H9 (cell line): ENCODE measurements at regions not wholly inside any gene's neighbourhood (a gene's known extent, or its start where the extent isn't known, plus 50 kb on each side); places are given as distances from the start of the nearest gene placed in this dataset.

Experiments
- DNase-seq: peaks from one replicate; pipeline ENCODE4 v3.0.0-alpha.2; 2017
- H2AFZ ChIP-seq: one replicate; pipeline ENCODE4 v1.6.1; 2013; ENCODE audit warnings: mild to moderate bottlenecking, low read length, control low read depth, moderate library complexity
- H2AK5ac ChIP-seq: 2 replicates; pipeline ENCODE4 v1.6.1; 2013; ENCODE audit warnings: low read length, control low read depth, mixed read lengths; ENCODE audit not compliant: insufficient read length
- H2BK120ac ChIP-seq: one replicate; pipeline ENCODE4 v1.6.1; 2013; ENCODE audit warnings: low read depth, mild to moderate bottlenecking, low read length, control low read depth, inconsistent platforms; ENCODE audit not compliant: poor library complexity, severe bottlenecking
- H2BK12ac ChIP-seq: 2 replicates; pipeline ENCODE4 v1.6.1; 2013; ENCODE audit warnings: low read length, control low read depth, mixed read lengths, low read depth; ENCODE audit not compliant: insufficient read length
- H2BK15ac ChIP-seq: 2 replicates; pipeline ENCODE4 v1.6.1; 2013; ENCODE audit warnings: low read depth, low read length, control low read depth
- H2BK20ac ChIP-seq: one replicate; pipeline ENCODE4 v1.6.1; 2013; ENCODE audit warnings: low read depth, mild to moderate bottlenecking, low read length, control low read depth, inconsistent platforms; ENCODE audit not compliant: poor library complexity, severe bottlenecking
- H2BK5ac ChIP-seq: 2 replicates; pipeline ENCODE4 v1.6.1; 2013; ENCODE audit warnings: low read length, control low read depth, mixed read lengths; ENCODE audit not compliant: insufficient read length
- H3K14ac ChIP-seq: 2 replicates; pipeline ENCODE4 v1.6.1; 2013; ENCODE audit warnings: low read length, control low read depth; ENCODE audit not compliant: insufficient read depth
- H3K18ac ChIP-seq: 2 replicates; pipeline ENCODE4 v1.6.1; 2013; ENCODE audit warnings: low read depth, mild to moderate bottlenecking, mixed read lengths, low read length, control low read depth; ENCODE audit not compliant: insufficient read length
- H3K23ac ChIP-seq: 2 replicates; pipeline ENCODE4 v1.6.1; 2013; ENCODE audit warnings: low read length, control low read depth, mixed read lengths, low read depth; ENCODE audit not compliant: insufficient read length
- H3K23me2 ChIP-seq: 2 replicates; pipeline ENCODE4 v1.6.1; 2013; ENCODE audit warnings: low read depth, mild to moderate bottlenecking, mixed read lengths, low read length, control low read depth; ENCODE audit not compliant: insufficient read length, poor library complexity, severe bottlenecking
- H3K27ac ChIP-seq: 2 replicates; pipeline ENCODE4 v1.5.1; 2013; ENCODE audit warnings: low read length, control low read depth, mixed read lengths, low read depth; ENCODE audit not compliant: insufficient read length
- H3K27me3 ChIP-seq: 2 replicates; pipeline ENCODE4 v1.6.1; 2013; ENCODE audit warnings: low read length, control low read depth, inconsistent platforms; ENCODE audit not compliant: insufficient read depth
- H3K4ac ChIP-seq: 2 replicates; pipeline ENCODE4 v1.6.1; 2013; ENCODE audit warnings: low read depth, mild to moderate bottlenecking, control low read depth, inconsistent platforms, low read length, moderate library complexity
- H3K4me1 ChIP-seq: 2 replicates; pipeline ENCODE4 v1.6.1; 2013; ENCODE audit warnings: low read length, control low read depth, inconsistent platforms; ENCODE audit not compliant: insufficient read depth
- H3K4me2 ChIP-seq: 2 replicates; pipeline ENCODE4 v1.6.1; 2013; ENCODE audit warnings: low read length, control low read depth, mixed read lengths; ENCODE audit not compliant: insufficient read length, insufficient read depth
- H3K56ac ChIP-seq: 2 replicates; pipeline ENCODE4 v1.6.1; 2013; ENCODE audit warnings: low read depth, mild to moderate bottlenecking, mixed read lengths, low read length, control low read depth; ENCODE audit not compliant: insufficient read length
- H3K79me1 ChIP-seq: 2 replicates; pipeline ENCODE4 v1.6.1; 2013; ENCODE audit warnings: low read depth, mild to moderate bottlenecking, moderate library complexity, low read length, control low read depth, inconsistent platforms; ENCODE audit not compliant: insufficient read depth, poor library complexity, severe bottlenecking
- H3K79me2 ChIP-seq: 2 replicates; pipeline ENCODE4 v1.6.1; 2013; ENCODE audit warnings: low read length, control low read depth, inconsistent platforms; ENCODE audit not compliant: insufficient read depth
- H3K9ac ChIP-seq: 2 replicates; pipeline ENCODE4 v1.6.1; 2013; ENCODE audit warnings: low read length, control low read depth, mixed read lengths; ENCODE audit not compliant: insufficient read length; ENCODE audit errors: extremely low read depth
- H3K9me3 ChIP-seq: one replicate; pipeline ENCODE4 v1.6.1; 2013; ENCODE audit warnings: low read depth, low read length, inconsistent platforms; ENCODE audit not compliant: control insufficient read depth
- H3T11ph ChIP-seq: one replicate; pipeline ENCODE4 v1.6.1; 2013; ENCODE audit warnings: mild to moderate bottlenecking, low read length, control low read depth, inconsistent platforms
- H4K20me1 ChIP-seq: one replicate; pipeline ENCODE4 v1.6.1; 2013; ENCODE audit not compliant: control insufficient read depth, insufficient read length, insufficient read depth
- H4K5ac ChIP-seq: 2 replicates; pipeline ENCODE4 v1.6.1; 2013; ENCODE audit warnings: low read depth, mild to moderate bottlenecking, mixed read lengths, low read length, control low read depth; ENCODE audit not compliant: insufficient read length
- H4K8ac ChIP-seq: replicated peaks from 2 replicates; pipeline ENCODE4 v1.6.1; 2013; ENCODE audit warnings: low read length, control low read depth, mixed read lengths, low read depth; ENCODE audit not compliant: insufficient read length
- H4K91ac ChIP-seq: 2 replicates; pipeline ENCODE4 v1.6.1; 2013; ENCODE audit warnings: low read depth, mild to moderate bottlenecking, moderate library complexity, mixed read lengths, low read length, control low read depth; ENCODE audit not compliant: insufficient read length
- H3K27ac Mint-ChIP-seq, 3 experiments: 2 replicates in 2 of 3; 3 replicates in 1 of 3; pipeline ENCODE4 v1.8.0; 2020 to 2021; ENCODE audit warnings: mixed read lengths in 3 of 3, mild to moderate bottlenecking in 1 of 3, moderate library complexity in 1 of 3
- H3K27me3 Mint-ChIP-seq: 2 replicates; pipeline ENCODE4 v1.8.0; 2021; ENCODE audit warnings: low read depth, mild to moderate bottlenecking, moderate library complexity, mixed read lengths
- H3K36me3 Mint-ChIP-seq, 3 experiments: 2 replicates in 2 of 3; 3 replicates in 1 of 3; pipeline ENCODE4 v1.8.0; 2020 to 2021; ENCODE audit warnings: low read depth in 3 of 3, mixed read lengths in 3 of 3; ENCODE audit not compliant: insufficient read depth in 1 of 3
- H3K4me1 Mint-ChIP-seq, 2 experiments: 2 replicates each; pipeline ENCODE4 v1.8.0; 2020; ENCODE audit warnings: mixed read lengths in 2 of 2
- H3K4me3 Mint-ChIP-seq, 2 experiments: 2 replicates in 1 of 2; 3 replicates in 1 of 2; pipeline ENCODE4 v1.8.0; 2020 to 2021; ENCODE audit warnings: mild to moderate bottlenecking in 2 of 2, mixed read lengths in 2 of 2, moderate library complexity in 1 of 2
- H3K9me3 Mint-ChIP-seq, 2 experiments: 2 replicates in 1 of 2; 3 replicates in 1 of 2; pipeline ENCODE4 v1.8.0; 2020; ENCODE audit warnings: mild to moderate bottlenecking in 2 of 2, mixed read lengths in 2 of 2, moderate library complexity in 1 of 2
- WGBS: extraction: QIAGEN DNeasy Blood & Tissue Kit; methylation state at CpG from one replicate; pipeline ENCODE4 v1.1.7; 2013; ENCODE audit warnings: missing lambda C conversion rate, low lambda C conversion rate, mixed read lengths; ENCODE audit not compliant: insufficient read length; ENCODE audit errors: extremely low coverage; 5-methylcytosine and 5-hydroxymethylcytosine counted together
- TF ChIP-seq, protein P1 (sequence below): fragments of 200-600 bp; sonication (generic); conservative IDR thresholded peaks from 3 replicates; pipeline ENCODE4 v1.8.0; 2021; ENCODE audit warnings: antibody characterized with exemption, mild to moderate bottlenecking

DNA sequence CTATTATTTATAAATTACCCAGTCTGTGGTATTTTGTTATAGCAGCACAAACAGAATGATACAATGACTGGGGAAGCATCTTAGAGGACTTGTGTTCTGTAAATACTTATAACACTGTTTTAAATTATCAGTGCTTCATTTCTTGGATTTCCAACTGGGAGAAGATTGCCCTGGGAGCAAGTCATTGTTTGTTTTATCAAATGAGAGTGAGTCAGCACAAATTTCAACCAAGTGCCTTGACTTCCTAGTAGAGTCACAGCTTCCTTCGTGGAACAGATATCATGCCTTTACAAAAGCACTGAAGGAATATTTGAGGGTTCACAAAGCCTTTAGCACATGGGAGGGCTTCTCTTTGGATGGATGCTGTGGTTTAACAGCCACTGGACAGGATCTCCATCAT lies 234.1 kb downstream of the KTN1 start:
- H2BK15ac ChIP-seq = no peak overlapping the region
- no peak overlapping the region for H2BK12ac ChIP-seq
- H3K4ac ChIP-seq = no peak overlapping the region
- H3K9me3 Mint-ChIP-seq = peaks cover 18 to 20% of the 10 kb centered on the region in 2 experiments
- no peak overlapping the region for H3K56ac ChIP-seq
- no peaks in the 10 kb centered on the region for H3K4me1 Mint-ChIP-seq
- no peaks in the 10 kb centered on the region for H4K20me1 ChIP-seq
- no peak overlapping the region for H2BK5ac ChIP-seq
- H2BK20ac ChIP-seq = no peak overlapping the region
- H3K23ac ChIP-seq = no peak overlapping the region
- H3T11ph ChIP-seq = no peak overlapping the region
- H3K27ac Mint-ChIP-seq = no peak overlapping the region
- no peak overlapping the region for H2BK120ac ChIP-seq
- WGBS = no CpG with 5 or more reads among the region's 1 CpG
- H4K5ac ChIP-seq = no peak overlapping the region
- H3K27me3 Mint-ChIP-seq = peaks cover 2% of the 10 kb centered on the region; the same call in 1 of the 2 replicates
- TF ChIP-seq, protein P1, sequence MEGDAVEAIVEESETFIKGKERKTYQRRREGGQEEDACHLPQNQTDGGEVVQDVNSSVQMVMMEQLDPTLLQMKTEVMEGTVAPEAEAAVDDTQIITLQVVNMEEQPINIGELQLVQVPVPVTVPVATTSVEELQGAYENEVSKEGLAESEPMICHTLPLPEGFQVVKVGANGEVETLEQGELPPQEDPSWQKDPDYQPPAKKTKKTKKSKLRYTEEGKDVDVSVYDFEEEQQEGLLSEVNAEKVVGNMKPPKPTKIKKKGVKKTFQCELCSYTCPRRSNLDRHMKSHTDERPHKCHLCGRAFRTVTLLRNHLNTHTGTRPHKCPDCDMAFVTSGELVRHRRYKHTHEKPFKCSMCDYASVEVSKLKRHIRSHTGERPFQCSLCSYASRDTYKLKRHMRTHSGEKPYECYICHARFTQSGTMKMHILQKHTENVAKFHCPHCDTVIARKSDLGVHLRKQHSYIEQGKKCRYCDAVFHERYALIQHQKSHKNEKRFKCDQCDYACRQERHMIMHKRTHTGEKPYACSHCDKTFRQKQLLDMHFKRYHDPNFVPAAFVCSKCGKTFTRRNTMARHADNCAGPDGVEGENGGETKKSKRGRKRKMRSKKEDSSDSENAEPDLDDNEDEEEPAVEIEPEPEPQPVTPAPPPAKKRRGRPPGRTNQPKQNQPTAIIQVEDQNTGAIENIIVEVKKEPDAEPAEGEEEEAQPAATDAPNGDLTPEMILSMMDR = no peak
- no peak overlapping the region for H3K18ac ChIP-seq
- H3K9ac ChIP-seq = no peak overlapping the region
- H2AK5ac ChIP-seq = no peak overlapping the region
- H3K36me3 Mint-ChIP-seq = peaks cover 0 to 27% (median 4%) of the 10 kb centered on the region in 3 experiments; a peak in 4 of 7 replicates
- H3K4me3 Mint-ChIP-seq = no peak overlapping the region
- no peak overlapping the region for H2AFZ ChIP-seq
- H4K91ac ChIP-seq = no peak overlapping the region
- H3K9me3 ChIP-seq = no peaks in the 10 kb centered on the region
- no peaks in the 10 kb centered on the region for H3K4me1 ChIP-seq
- no peak overlapping the region for H3K4me2 ChIP-seq
- no peaks in the 10 kb centered on the region for H3K79me1 ChIP-seq
- H3K27ac ChIP-seq = no peak overlapping the region
- no peaks in the 10 kb centered on the region for H3K27me3 ChIP-seq
- H3K23me2 ChIP-seq = no peaks in the 10 kb centered on the region
- H4K8ac ChIP-seq = no peak overlapping the region
- no peak for DNase-seq
- no peaks in the 10 kb centered on the region for H3K79me2 ChIP-seq
- H3K14ac ChIP-seq = no peak overlapping the region
